ENCODE measurements at regions not wholly inside any gene's neighbourhood (a gene's known extent, or its start where the extent isn't known, plus 50 kb on each side); places are given as distances from the start of the nearest gene placed in this dataset.

- no peak for TF ChIP-seq CTCF (IDR thresholded peaks at IDR 0.05 in 4 of 5, conservative IDR thresholded peaks at IDR 0.05 in 1 of 5)
- TF ChIP-seq POLR2A (IDR thresholded peaks at IDR 0.05), result no peak
Measured at GRCh38 chr9:135341612-135342169, 137.9 kb upstream of the PPP1R26 start.

Measured in gastrocnemius medialis (tissue), 4 donors.